Sigmoid colon (tissue), 6 donors: ENCODE measurements at regions not wholly inside any gene's neighbourhood (a gene's known extent, or its start where the extent isn't known, plus 50 kb on each side); places are given as distances from the start of the nearest gene placed in this dataset.
"Not testable (repeated sequence)": the region's sequence is repeated elsewhere in the genome, so short reads cannot be mapped to it uniquely, and the experiment has no call there.

Experiments used
- DNase-seq: peaks from one replicate; pipeline ENCODE4 v3.0.0-alpha.2; 2019
- H3K27ac ChIP-seq, 4 donors: fragments of 200-600 bp; sonication (generic); one replicate each; pipeline ENCODE4 v1.5.1; 2016 to 2019; ENCODE audit warnings: mild to moderate bottlenecking in 1 of 4
- H3K27me3 ChIP-seq, 3 donors: fragments of 200-600 bp; sonication (generic); one replicate each; pipeline ENCODE4 v1.5.1; 2019; ENCODE audit warnings: mild to moderate bottlenecking in 1 of 3
- H3K36me3 ChIP-seq, 4 donors: fragments of 200-600 bp; sonication (generic); one replicate each; pipeline ENCODE4 v1.5.1; 2016 to 2019
- H3K4me1 ChIP-seq, 4 donors: fragments of 200-600 bp; sonication (generic); one replicate each; pipeline ENCODE4 v1.5.1; 2017 to 2019
- H3K4me3 ChIP-seq, 4 donors: fragments of 200-600 bp; sonication (generic); one replicate each; pipeline ENCODE4 v1.5.1; 2017 to 2019; ENCODE audit warnings: mild to moderate bottlenecking in 2 of 4, moderate library complexity in 1 of 4
- H3K9me3 ChIP-seq, 4 donors: fragments of 200-600 bp in 3 of 4; sonication (generic) in 3 of 4; one replicate each; pipeline versions ENCODE4 v1.5.1 to v1.6.1; 2013 to 2019
- EP300 ChIP-seq, 4 donors: sonication (generic); formaldehyde crosslinking; IDR thresholded peaks; one replicate each; pipeline ENCODE4 v1.6.1; 2017; ENCODE audit warnings: antibody characterized with exemption in 4 of 4
- POLR2A ChIP-seq, 2 donors: fragments of 450-650 bp; IDR thresholded peaks; one replicate each; pipeline ENCODE4 v1.6.1; 2016; ENCODE audit warnings: antibody characterized with exemption in 2 of 2, mild to moderate bottlenecking in 2 of 2, moderate library complexity in 2 of 2
- POLR2AphosphoS5 ChIP-seq, 4 donors: sonication (generic); formaldehyde crosslinking; IDR thresholded peaks; one replicate each; pipeline ENCODE4 v1.6.1; 2017; ENCODE audit warnings: antibody characterized with exemption in 4 of 4
- WGBS, 2 donors: extraction: QIAGEN DNeasy Blood & Tissue Kit; methylation state at CpG; one replicate each; pipeline ENCODE4 v1.1.7; 2013; 5-methylcytosine and 5-hydroxymethylcytosine counted together
- intact Hi-C: fragments of 100-400 bp; cut with DNase I; formaldehyde crosslinking; loops from one replicate; pipeline ENCODE4 v1.15.1; 2023
- TF ChIP-seq, protein P1 (sequence below), 4 experiments: fragments of 450-650 bp in 3 of 4; fragments of 200-600 bp in 1 of 4; IDR thresholded peaks; one replicate each; pipeline ENCODE4 v1.5.1; 2016 to 2019; ENCODE audit warnings: antibody characterized with exemption in 4 of 4, mild to moderate bottlenecking in 3 of 4, moderate library complexity in 2 of 4
- donor health status: healthy with polysubstance abuse.
- donor health status: healthy.

DNA sequence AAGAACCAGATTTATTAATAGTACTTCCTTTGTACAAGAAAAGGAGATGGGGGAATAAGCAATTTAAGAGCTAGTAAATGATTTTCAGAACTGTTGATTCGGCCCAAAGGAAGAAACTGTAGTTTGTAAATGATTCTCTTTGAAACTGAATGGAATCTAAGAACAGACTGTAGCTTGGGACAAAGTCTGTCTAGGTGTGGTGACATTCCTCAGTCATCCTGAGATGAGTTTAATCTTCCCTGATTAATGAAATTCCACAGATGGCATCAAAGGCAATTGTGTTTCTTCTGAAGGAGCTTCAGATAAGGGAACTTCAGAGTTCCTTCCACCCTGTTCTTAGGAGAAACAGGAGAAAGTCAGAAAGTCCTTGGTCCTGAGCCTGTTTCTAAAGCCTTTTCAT lies 2095.9 kb downstream of the LRRC4C start:
- Histone ChIP-seq H3K9me3 (no peaks in the 10 kb centered on the region), H3K4me1 (no peaks in the 10 kb centered on the region), H3K36me3 (no peaks in the 10 kb centered on the region), H3K27me3 (no peaks in the 10 kb centered on the region), H3K27ac (no peak overlapping the region), H3K4me3 (no peak overlapping the region)
- TF ChIP-seq, protein P1, sequence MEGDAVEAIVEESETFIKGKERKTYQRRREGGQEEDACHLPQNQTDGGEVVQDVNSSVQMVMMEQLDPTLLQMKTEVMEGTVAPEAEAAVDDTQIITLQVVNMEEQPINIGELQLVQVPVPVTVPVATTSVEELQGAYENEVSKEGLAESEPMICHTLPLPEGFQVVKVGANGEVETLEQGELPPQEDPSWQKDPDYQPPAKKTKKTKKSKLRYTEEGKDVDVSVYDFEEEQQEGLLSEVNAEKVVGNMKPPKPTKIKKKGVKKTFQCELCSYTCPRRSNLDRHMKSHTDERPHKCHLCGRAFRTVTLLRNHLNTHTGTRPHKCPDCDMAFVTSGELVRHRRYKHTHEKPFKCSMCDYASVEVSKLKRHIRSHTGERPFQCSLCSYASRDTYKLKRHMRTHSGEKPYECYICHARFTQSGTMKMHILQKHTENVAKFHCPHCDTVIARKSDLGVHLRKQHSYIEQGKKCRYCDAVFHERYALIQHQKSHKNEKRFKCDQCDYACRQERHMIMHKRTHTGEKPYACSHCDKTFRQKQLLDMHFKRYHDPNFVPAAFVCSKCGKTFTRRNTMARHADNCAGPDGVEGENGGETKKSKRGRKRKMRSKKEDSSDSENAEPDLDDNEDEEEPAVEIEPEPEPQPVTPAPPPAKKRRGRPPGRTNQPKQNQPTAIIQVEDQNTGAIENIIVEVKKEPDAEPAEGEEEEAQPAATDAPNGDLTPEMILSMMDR (IDR thresholded peaks at IDR 0.05) = no peak
- TF ChIP-seq POLR2AphosphoS5 (IDR thresholded peaks at IDR 0.05) = no peak
- no peak for TF ChIP-seq POLR2A (IDR thresholded peaks at IDR 0.05)
- no peak for TF ChIP-seq EP300 (IDR thresholded peaks at IDR 0.05)
- no peak for DNase-seq
- 18 to 56% methylated on average over 1 of the region's 1 CpG for WGBS, 2 donors
- intact Hi-C loops = no loop called here

DNA sequence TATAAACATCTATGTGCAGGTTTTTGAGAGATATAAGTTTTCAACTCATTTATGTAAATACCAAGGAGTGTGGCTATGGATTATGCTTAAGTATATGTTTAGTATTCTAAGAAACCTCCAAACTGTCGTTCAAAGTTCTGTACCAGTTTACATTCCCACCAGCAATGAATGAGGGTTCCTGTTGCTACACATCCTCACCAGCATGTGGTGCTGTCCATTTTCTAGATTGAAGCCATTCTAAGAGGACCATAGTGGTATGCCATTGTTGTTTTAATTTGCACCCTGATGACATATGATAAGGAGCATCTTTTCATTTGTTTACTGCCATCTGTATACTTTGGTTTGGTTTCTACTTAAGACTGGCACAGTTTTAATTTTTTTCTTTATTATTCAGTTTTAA lies 2097.9 kb downstream of the LRRC4C start:
- no peaks in the 10 kb centered on the region for H3K4me1 ChIP-seq
- no peaks in the 10 kb centered on the region for H3K36me3 ChIP-seq
- H3K9me3 ChIP-seq = no peaks in the 10 kb centered on the region
- TF ChIP-seq EP300 (IDR thresholded peaks at IDR 0.05) (no peak), POLR2AphosphoS5 (IDR thresholded peaks at IDR 0.05) (no peak), POLR2A (IDR thresholded peaks at IDR 0.05) (no peak)
- TF ChIP-seq, protein P1 (IDR thresholded peaks at IDR 0.05) = no peak
- intact Hi-C loops = no loop called here
- no peaks in the 10 kb centered on the region for H3K27me3 ChIP-seq
- no peak overlapping the region for H3K4me3 ChIP-seq
- WGBS, 2 donors = 64 to 86% methylated on average over 1 of the region's 1 CpG
- no peak overlapping the region for H3K27ac ChIP-seq
- DNase-seq = no peak

DNA sequence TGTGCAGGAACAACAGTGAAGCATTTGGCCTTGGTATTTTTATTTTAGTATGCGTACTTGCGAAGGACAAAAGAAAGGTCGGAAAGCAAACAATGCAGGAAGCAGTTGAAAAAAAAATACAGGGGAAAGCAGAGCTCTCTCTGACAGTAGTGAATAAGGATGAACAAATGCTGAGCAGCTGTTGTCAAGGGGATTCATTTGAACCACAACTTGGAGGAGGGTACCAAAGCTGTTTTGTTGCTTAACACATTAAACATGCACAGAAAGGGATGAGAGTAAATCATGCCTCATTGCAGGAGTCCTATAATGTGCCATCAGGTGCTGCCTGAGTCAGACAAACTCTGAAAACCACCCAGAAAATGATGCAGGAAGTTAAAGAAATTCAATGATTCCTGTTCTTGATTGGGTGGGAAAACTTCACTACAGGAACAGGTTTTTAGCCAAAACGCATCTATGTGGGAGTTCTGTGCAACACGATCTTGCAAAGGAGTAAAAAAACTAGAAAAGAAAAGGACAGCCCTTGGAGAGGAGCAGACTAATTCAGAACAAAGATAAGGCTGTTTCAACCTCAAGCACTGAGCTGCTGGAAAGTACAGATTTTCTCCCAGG lies 2113.5 kb downstream of the LRRC4C start:
- H3K27ac ChIP-seq = no peak overlapping the region
- H3K4me3 ChIP-seq = no peak overlapping the region
- TF ChIP-seq POLR2A (IDR thresholded peaks at IDR 0.05) = no peak
- no peak for TF ChIP-seq POLR2AphosphoS5 (IDR thresholded peaks at IDR 0.05)
- TF ChIP-seq EP300 (IDR thresholded peaks at IDR 0.05) = no peak
- TF ChIP-seq, protein P1 (IDR thresholded peaks at IDR 0.05) = no peak
- H3K4me1 ChIP-seq = no peaks in the 10 kb centered on the region
- H3K36me3 ChIP-seq = no peaks in the 10 kb centered on the region
- H3K27me3 ChIP-seq = peaks cover 0 to 3% (median 0%) of the 10 kb centered on the region in 3 donors
- intact Hi-C loops = no loop called here
- WGBS, 2 donors = 53% methylated on average over 5 of the region's 5 CpGs
- no peaks in the 10 kb centered on the region for H3K9me3 ChIP-seq
- DNase-seq = no peak

DNA sequence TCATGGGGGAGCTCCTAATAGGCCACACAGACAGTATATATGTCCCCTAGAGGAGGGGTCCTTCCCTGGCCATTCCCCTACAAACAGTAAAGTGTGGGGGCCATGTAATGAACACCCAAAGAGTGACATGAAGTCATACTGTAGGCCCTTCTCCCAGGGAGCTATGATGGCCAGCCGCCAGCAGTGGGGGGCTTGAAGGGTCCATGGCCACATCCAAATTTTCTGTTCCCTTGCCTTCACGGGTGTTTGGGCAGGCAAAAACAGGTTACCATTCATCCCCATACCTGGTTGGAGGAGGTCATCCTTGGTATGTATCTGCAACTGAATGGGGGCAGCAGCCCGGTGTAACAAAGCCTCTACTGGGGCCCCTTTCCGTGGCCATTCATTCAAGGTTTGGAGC lies 2118.0 kb downstream of the LRRC4C start:
- H3K36me3 ChIP-seq = no peaks in the 10 kb centered on the region
- DNase-seq = no peak
- intact Hi-C loops = no loop called here

DNA sequence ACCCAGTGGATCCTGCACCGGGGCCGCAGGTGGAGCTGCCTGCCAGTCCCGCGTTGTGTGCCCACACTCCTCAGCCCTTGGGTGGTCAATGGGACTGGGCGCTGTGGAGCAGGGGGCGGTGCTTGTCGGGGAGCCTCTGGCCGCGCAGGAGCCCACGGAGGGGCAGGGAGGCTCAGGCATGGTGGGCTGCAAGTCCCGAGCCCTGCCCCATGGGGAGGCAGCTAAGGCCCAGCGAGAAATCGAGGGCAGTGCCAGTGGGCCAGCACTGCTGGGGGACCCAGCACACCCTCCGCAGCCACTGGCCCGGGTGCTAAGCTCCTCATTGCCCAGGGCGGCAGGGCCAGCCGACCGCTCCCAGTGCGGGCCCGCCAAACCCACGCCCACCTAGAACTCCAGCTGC lies 2126.4 kb downstream of the LRRC4C start:
- DNase-seq, H3K4me3 ChIP-seq, H3K27ac ChIP-seq, H3K36me3 ChIP-seq, H3K27me3 ChIP-seq, intact Hi-C loops, H3K9me3 ChIP-seq, H3K4me1 ChIP-seq: not testable (repeated sequence)
- WGBS, 2 donors = 76 to 79% methylated on average over 21 of the region's 21 CpGs

More for the DNA sequence above, 2118.0 kb downstream of the LRRC4C start:
- Histone ChIP-seq H3K9me3 (no peaks in the 10 kb centered on the region), H3K27ac (no peak overlapping the region), H3K4me3 (no peak overlapping the region), H3K4me1 (no peaks in the 10 kb centered on the region), H3K27me3 (peaks cover 0 to 3% (median 0%) of the 10 kb centered on the region in 3 donors)
- TF ChIP-seq POLR2A (IDR thresholded peaks at IDR 0.05) (no peak), EP300 (IDR thresholded peaks at IDR 0.05) (no peak), POLR2AphosphoS5 (IDR thresholded peaks at IDR 0.05) (no peak)
- TF ChIP-seq, protein P1 (IDR thresholded peaks at IDR 0.05) = no peak
- 93 to 94% methylated on average over 4 of the region's 4 CpGs for WGBS, 2 donors
